GM19395 (cell line): ENCODE measurements at regions not wholly inside any gene's neighbourhood (a gene's known extent, or its start where the extent isn't known, plus 50 kb on each side); places are given as distances from the start of the nearest gene placed in this dataset.

Experiments
- ATAC-seq: cut with Tn5 transposase; IDR thresholded peaks from one replicate; pipeline ENCODE4 v1.9.1; 2021; ENCODE audit warnings: mild to moderate bottlenecking, moderate library complexity; ENCODE audit not compliant: unreplicated experiment

GRCh38 chr7:85733169-85733915 is 546.5 kb upstream of the SEMA3D start:
- no peak for ATAC-seq

- ATAC-seq: no peak
Observed at GRCh38 chr7:85730012-85730411, 543.2 kb upstream of the SEMA3D start.

- ATAC-seq: no peak
Observed at GRCh38 chr7:85725026-85725425, 538.2 kb upstream of the SEMA3D start.

- no peak for ATAC-seq
Observed at GRCh38 chr7:85719981-85720953, 533.4 kb upstream of the SEMA3D start.

GRCh38 chr7:85716353-85716752 is 529.5 kb upstream of the SEMA3D start:
- no peak for ATAC-seq

GRCh38 chr7:85714951-85715350 is 528.1 kb upstream of the SEMA3D start:
- ATAC-seq: no peak

- peak; percentile 89 for ATAC-seq
Observed at GRCh38 chr7:85714043-85714578, 527.3 kb upstream of the SEMA3D start.

- no peak for ATAC-seq
Observed at GRCh38 chr7:85713171-85713570, 526.3 kb upstream of the SEMA3D start.

- no peak for ATAC-seq
Observed at GRCh38 chr7:85711894-85712293, 525.0 kb upstream of the SEMA3D start.

- ATAC-seq: no peak
Observed at GRCh38 chr7:85710960-85711359, 524.1 kb upstream of the SEMA3D start.

GRCh38 chr7:85708221-85708620 is 521.4 kb upstream of the SEMA3D start:
- ATAC-seq: no peak

GRCh38 chr7:85705076-85705475 is 518.2 kb upstream of the SEMA3D start:
- ATAC-seq: no peak

GRCh38 chr7:85703251-85704010 is 516.6 kb upstream of the SEMA3D start:
- ATAC-seq: no peak

- ATAC-seq: no peak
Observed at GRCh38 chr7:85702348-85702747, 515.5 kb upstream of the SEMA3D start.

GRCh38 chr7:85699482-85699881 is 512.6 kb upstream of the SEMA3D start:
- ATAC-seq: no peak

- ATAC-seq: no peak
Observed at GRCh38 chr7:85695533-85695932, 508.7 kb upstream of the SEMA3D start.

- no peak for ATAC-seq
Observed at GRCh38 chr7:85695041-85695440, 508.2 kb upstream of the SEMA3D start.

- no peak for ATAC-seq
Observed at GRCh38 chr7:85693326-85693725, 506.5 kb upstream of the SEMA3D start.

- no peak for ATAC-seq
Observed at GRCh38 chr7:85688712-85689111, 501.9 kb upstream of the SEMA3D start.

- ATAC-seq: no peak
Observed at GRCh38 chr7:85686401-85687181, 499.7 kb upstream of the SEMA3D start.
